NCI-H82 (cell line): ENCODE measurements at regions not wholly inside any gene's neighbourhood (a gene's known extent, or its start where the extent isn't known, plus 50 kb on each side); places are given as distances from the start of the nearest gene placed in this dataset.

Experiments
- DNase-seq: peaks from one replicate; lab custom pipeline; 2025; lab: John Stamatoyannopoulos, UW

DNA sequence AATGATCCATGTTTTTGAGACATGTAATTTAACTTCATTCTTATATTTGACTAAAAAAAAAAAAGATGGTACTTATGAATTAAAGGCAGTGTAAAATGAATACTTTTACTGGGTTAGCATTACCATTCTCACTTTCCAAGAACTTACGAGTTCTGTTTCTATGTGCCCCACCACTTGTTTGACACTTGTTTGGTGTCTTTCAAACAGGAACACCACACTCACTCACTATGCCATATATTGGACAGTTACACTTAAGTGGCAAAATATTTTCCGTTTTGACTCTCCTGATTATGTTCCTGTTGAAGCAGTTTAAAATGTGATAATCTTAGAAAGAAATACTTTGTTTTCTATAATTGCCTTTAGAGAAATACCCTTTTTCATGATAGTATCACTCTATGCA lies 56.6 kb upstream of the ATXN7L3B start:
- no peak for DNase-seq

DNA sequence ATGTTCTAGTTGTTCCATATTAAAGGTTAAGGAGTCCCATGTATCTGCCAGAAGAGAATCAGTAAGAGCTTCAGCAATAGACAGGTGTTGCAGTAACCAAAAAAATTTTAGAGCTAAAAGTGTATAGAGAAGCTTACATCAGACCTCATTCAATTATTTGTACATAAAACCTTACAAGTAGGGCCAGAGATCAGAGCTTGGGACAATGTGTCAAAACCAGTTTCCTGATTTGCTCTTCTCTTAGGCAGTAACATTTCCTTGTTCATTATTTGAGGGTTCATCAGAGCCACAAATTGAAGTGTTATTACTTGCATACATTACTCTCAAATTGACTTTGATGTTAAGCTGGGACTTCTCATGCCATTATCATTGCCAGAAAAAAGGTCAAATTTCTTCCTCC lies 55.5 kb upstream of the ATXN7L3B start:
- DNase-seq = no peak

GRCh38 chr12:74483057-74483456 lies 54.6 kb upstream of the ATXN7L3B start:
- no peak for DNase-seq
